GM12878 (cell line): ENCODE measurements at regions not wholly inside any gene's neighbourhood (a gene's known extent, or its start where the extent isn't known, plus 50 kb on each side); places are given as distances from the start of the nearest gene placed in this dataset.

Experiments used
- ATAC-seq: fragments of 200-7000 bp; cut with Tn5 transposase; 3 replicates; pipeline ENCODE4 v1.9.1; 2020; ENCODE audit warnings: mild to moderate bottlenecking, moderate library complexity
- BruUV-seq: library from RNA; stranded (reverse); fragments of 400-500 nt; replicated peaks from 2 replicates; lab custom pipeline; 2021; lab: Mats Ljungman, UMichigan
- CTCF ChIA-PET: fragments of 300-600 bp; sonication (Branson Sonifier 250); formaldehyde crosslinking; extraction: SDS; loops from one replicate; lab custom pipeline; 2021; ENCODE audit warnings: inconsistent platforms; lab: Yijun Ruan, JAX
- POLR2A ChIA-PET: fragments of 350-600 bp; formaldehyde crosslinking; extraction: SDS; loops from one replicate; lab custom pipeline; 2021; ENCODE audit warnings: inconsistent platforms; lab: Charles Lee
- RAD21 ChIA-PET: fragments of 300-600 bp; sonication (Branson Sonifier 250); formaldehyde crosslinking; loops from one replicate; lab custom pipeline; 2023; ENCODE audit warnings: antibody characterized with exemption; ENCODE audit not compliant: unreplicated experiment; lab: Charles Lee
- SMC1A ChIA-PET: fragments of 300-600 bp; sonication (Branson Sonifier 250); formaldehyde crosslinking; loops from one replicate; lab custom pipeline; 2023; ENCODE audit not compliant: unreplicated experiment, uncharacterized antibody; lab: Charles Lee
- DNase-seq: peaks from one replicate; pipeline ENCODE4 v3.0.0-alpha.2; 2011; ENCODE audit warnings: low read depth, low spot score
- FAIRE-seq: peaks from 3 replicates; lab custom pipeline; 2011; peaks lifted over from hg19 to GRCh38; lab: Jason Lieb, UNC
- H2AFZ ChIP-seq: 2 replicates; pipeline ENCODE4 v1.6.0; 2011; ENCODE audit warnings: low read depth, low read length, control low read depth; ENCODE audit not compliant: control insufficient read depth
- H3K27ac ChIP-seq: 2 replicates; pipeline ENCODE4 v1.5.1; 2011; ENCODE audit warnings: control low read depth; ENCODE audit not compliant: control insufficient read depth, insufficient read depth
- H3K27me3 ChIP-seq, 2 experiments: replicated peaks in 1 of 2; 2 replicates each; pipeline versions ENCODE4 v1.6.0 to v1.6.1; 2011; ENCODE audit warnings: low read length in 1 of 2; ENCODE audit not compliant: control insufficient read depth in 2 of 2, insufficient read depth in 2 of 2
- H3K36me3 ChIP-seq, 2 experiments: 2 replicates each; pipeline ENCODE4 v1.5.1; 2011; ENCODE audit warnings: low read length in 1 of 2; ENCODE audit not compliant: control insufficient read depth in 2 of 2, insufficient read depth in 2 of 2
- H3K4me1 ChIP-seq: 2 replicates; pipeline ENCODE4 v1.6.1; 2011; ENCODE audit warnings: mild to moderate bottlenecking, low read length, moderate library complexity, mixed read lengths; ENCODE audit not compliant: control insufficient read depth, insufficient read depth
- H3K4me2 ChIP-seq: 2 replicates; pipeline ENCODE4 v1.6.0; 2011; ENCODE audit warnings: control low read depth; ENCODE audit not compliant: control insufficient read depth, insufficient read depth
- H3K4me3 ChIP-seq: fragments of 200-600 bp; sonication (generic); 2 replicates; pipeline ENCODE4 v1.5.1; 2016
- H3K79me2 ChIP-seq: 2 replicates; pipeline ENCODE4 v1.6.0; 2011; ENCODE audit warnings: low read length; ENCODE audit not compliant: control insufficient read depth, insufficient read depth
- H3K9ac ChIP-seq: 2 replicates; pipeline ENCODE4 v1.8.0; 2011; ENCODE audit warnings: low read length, control low read depth, mixed read lengths; ENCODE audit not compliant: control insufficient read depth, insufficient read depth
- H3K9me3 ChIP-seq: replicated peaks from 3 replicates; pipeline ENCODE4 v1.5.1; 2011; ENCODE audit warnings: mild to moderate bottlenecking, low read length; ENCODE audit not compliant: control insufficient read depth, insufficient read depth
- H4K20me1 ChIP-seq: 2 replicates; pipeline ENCODE4 v1.6.0; 2011; ENCODE audit not compliant: control insufficient read depth, insufficient read depth
- BCL11A ChIP-seq: IDR thresholded peaks from 2 replicates; pipeline ENCODE4 v1.6.1; 2011; ENCODE audit warnings: low read depth, low read length
- SMARCA5 ChIP-seq: fragments of 450-650 bp; IDR thresholded peaks from 2 replicates; pipeline ENCODE4 v1.6.1; 2017; ENCODE audit warnings: mild to moderate bottlenecking
- STAT1 ChIP-seq: fragments of 450-650 bp; conservative IDR thresholded peaks from 2 replicates; pipeline ENCODE4 v1.6.1; 2014; ENCODE audit warnings: antibody characterized with exemption, mild to moderate bottlenecking
- TARDBP ChIP-seq: IDR thresholded peaks from 2 replicates; pipeline ENCODE4 v1.6.1; 2016; ENCODE audit warnings: borderline replicate concordance
- ZNF592 ChIP-seq: fragments of 450-650 bp; IDR thresholded peaks from 2 replicates; pipeline ENCODE4 v1.6.1; 2017; ENCODE audit warnings: mild to moderate bottlenecking, moderate library complexity
- ZNF622 ChIP-seq: fragments of 450-650 bp; IDR thresholded peaks from 2 replicates; pipeline ENCODE4 v1.6.1; 2017; ENCODE audit warnings: mild to moderate bottlenecking, inconsistent platforms
- ZZZ3 ChIP-seq: IDR thresholded peaks from 2 replicates; pipeline ENCODE4 v1.6.1; 2011; ENCODE audit warnings: low read depth; ENCODE audit not compliant: control insufficient read depth, insufficient read length
- in situ Hi-C: fragments of 300-500 bp; cut with MboI; formaldehyde crosslinking; loops from 9 replicates; pipeline ENCODE4 v1.14.3; 2018; ENCODE audit warnings: mixed read lengths
- intact Hi-C: fragments of 100-400 bp; cut with micrococcal nuclease; formaldehyde crosslinking; loops from one replicate; pipeline ENCODE4 v1.14.2; 2022; ENCODE audit not compliant: unreplicated experiment

GRCh38 chr14:41972531-41972930 is 365.9 kb downstream of the LRFN5 start:
- ATAC-seq (no peak), DNase-seq (no peak), FAIRE-seq (no peak)
- Histone ChIP-seq H3K9ac (no peak overlapping the region), H4K20me1 (no peaks in the 10 kb centered on the region), H3K4me2 (no peak overlapping the region), H2AFZ (no peak overlapping the region), H3K27ac (no peak overlapping the region), H3K4me3 (no peak overlapping the region), H3K36me3 (no peaks in the 10 kb centered on the region), H3K27me3 (no peaks in the 10 kb centered on the region), H3K9me3 (no peaks in the 10 kb centered on the region; the same call in 2 of the 3 replicates), H3K79me2 (no peaks in the 10 kb centered on the region), H3K4me1 (no peaks in the 10 kb centered on the region)
- no TSS peak for BruUV-seq
- ChIA-PET CTCF (no interaction called here), RAD21 (no interaction called here), POLR2A (no interaction called here), SMC1A (no interaction called here)
- in situ Hi-C loops (no loop called here), intact Hi-C loops (no loop called here)
- TF ChIP-seq TARDBP (no peak), ZNF622 (no peak), ZNF592 (no peak), STAT1 (no peak), ZZZ3 (no peak), SMARCA5 (no peak), BCL11A (no peak)
